Middle frontal gyrus (tissue), 1 donor: ENCODE measurements at regions not wholly inside any gene's neighbourhood (a gene's known extent, or its start where the extent isn't known, plus 50 kb on each side); places are given as distances from the start of the nearest gene placed in this dataset.

Experiments
- DNase-seq: peaks from one replicate; pipeline ENCODE4 v3.0.0-alpha.2; 2015; ENCODE audit warnings: low spot score; ENCODE audit errors: extremely low spot score

- DNase-seq = no peak
These were observed 166.5 kb upstream of the COL1A2 start for GRCh38 chr7:94228223-94228622.

DNA sequence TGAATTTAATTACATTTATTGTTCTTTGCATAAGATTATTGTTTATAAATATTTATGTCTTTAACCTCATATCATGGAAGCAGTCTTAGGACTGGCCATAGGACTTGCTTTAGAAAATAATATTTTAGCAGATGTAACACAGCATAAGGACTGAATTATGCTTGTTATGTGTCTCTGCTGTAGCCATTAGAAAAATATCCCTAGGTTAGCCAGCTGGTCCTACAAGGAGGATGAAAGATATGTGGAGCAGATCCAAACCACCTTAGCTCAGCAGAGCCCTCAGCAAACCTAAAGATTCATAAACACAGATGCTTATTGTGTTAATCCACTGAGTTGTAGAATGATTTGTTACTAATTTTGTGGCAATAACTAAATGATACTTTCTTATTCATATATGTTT is 166.0 kb upstream of the COL1A2 start:
- no peak for DNase-seq

GRCh38 chr7:94231305-94231704 is 163.4 kb upstream of the COL1A2 start:
- no peak for DNase-seq

GRCh38 chr7:94236960-94237359 is 157.7 kb upstream of the COL1A2 start:
- no peak for DNase-seq

GRCh38 chr7:94237417-94237816 is 157.3 kb upstream of the COL1A2 start:
- no peak for DNase-seq

DNA sequence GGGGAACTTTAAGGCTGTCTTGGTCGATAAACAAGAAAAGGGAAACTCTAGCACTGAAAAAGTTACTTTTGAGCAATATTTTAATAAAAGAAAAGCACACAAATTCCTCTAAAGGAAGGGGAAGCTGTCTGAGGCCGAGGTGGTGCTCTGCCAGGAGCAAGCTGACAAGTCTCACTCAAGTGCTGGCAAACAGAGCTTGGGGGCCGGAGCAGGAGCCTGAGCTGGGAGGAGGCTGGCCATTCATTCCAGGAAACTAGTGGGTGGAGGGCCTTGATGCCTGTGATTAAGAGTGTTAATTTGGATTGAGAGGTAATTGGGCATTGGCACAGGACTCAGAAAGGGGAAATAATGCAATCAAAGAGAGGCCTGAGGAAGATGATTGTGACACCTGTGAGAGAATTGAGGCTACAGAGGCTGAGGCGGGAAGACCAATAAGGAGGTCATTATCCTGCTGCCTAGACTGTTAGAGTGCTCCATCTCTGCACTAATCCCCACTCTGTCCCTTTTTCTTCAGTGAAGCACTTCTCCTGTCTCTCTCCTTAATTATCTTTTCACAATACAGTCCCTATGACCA is 154.9 kb upstream of the COL1A2 start:
- no peak for DNase-seq

- DNase-seq = no peak
These were observed 153.8 kb upstream of the COL1A2 start for GRCh38 chr7:94240902-94241301.

- no peak for DNase-seq
These were observed 153.2 kb upstream of the COL1A2 start for GRCh38 chr7:94241402-94241925.

GRCh38 chr7:94243066-94243711 is 151.5 kb upstream of the COL1A2 start:
- DNase-seq = no peak

DNA sequence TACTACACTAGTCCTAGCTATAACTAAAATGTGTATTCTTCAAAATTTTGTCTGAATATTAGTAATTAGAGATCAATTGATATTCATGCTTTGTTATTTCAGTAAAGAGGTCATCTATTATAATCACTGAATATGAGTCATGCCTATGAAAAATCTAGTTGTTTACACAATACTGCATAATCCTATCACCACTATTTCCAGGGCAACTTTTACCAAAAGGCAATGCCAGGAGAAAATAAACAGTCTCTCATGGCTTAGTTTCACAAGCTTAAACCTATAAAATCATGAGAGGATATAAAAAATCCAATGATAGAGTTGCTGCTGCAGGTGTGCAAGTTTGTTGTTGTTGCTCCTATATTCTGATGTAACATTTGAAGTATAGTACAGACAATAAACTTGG is 149.9 kb upstream of the COL1A2 start:
- no peak for DNase-seq

GRCh38 chr7:94245500-94245899 is 149.2 kb upstream of the COL1A2 start:
- no peak for DNase-seq

DNA sequence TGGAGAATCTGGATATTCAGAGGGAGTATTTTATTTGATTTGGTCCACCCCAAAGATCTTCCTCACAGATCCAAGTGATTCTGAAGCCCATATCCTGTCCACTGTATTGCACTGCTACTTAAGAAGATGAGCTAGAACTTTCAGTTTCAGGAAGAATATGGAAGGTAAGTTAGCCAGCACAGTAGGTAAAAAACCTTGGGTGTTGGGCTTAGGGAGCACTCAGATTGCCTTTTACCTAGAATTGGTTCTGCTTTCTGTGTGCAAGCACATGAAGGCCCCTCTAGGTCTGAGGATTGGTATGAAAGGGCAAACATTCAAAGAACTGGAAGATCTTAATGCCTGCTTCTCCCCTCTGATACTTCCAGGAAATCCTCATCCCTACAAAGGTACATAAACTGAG is 146.7 kb upstream of the COL1A2 start:
- no peak for DNase-seq

DNA sequence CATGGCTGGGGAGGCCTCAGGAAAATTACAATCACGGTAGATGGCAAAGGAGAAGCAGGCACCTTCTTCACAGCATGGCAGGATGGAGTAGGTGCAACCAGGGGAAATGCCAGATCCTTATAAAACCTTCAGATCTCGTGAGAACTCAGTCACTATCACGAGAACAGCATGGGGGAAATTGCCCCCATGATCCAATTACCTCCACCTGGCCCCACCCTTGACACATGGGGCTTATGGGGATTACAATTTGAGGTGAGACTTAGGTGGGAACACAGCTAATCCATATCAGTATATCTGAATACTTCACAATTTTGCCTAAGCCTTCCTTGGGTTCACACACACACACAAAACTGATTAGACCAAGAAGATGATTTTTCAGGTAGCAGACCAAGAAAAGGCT is 145.1 kb upstream of the COL1A2 start:
- no peak for DNase-seq

DNA sequence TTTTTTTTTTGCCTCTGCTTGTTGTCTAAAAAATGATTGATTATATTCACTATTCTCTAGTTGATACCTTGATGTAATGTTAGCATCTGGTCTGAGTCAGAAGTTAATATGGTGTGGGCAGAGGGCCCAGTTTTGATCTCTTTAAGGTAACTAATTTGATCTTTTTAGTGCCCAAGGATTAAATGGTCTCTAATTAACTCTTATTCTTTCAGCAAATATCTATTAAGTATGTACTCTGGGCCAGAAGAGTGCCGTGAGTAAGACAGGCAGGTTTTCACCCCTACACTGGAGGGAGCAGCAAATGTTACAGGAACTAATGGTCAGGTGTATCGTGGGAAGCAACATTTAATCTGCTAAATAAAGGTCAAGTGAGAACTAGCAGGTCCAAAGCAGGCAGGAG is 144.6 kb upstream of the COL1A2 start:
- no peak for DNase-seq

DNA sequence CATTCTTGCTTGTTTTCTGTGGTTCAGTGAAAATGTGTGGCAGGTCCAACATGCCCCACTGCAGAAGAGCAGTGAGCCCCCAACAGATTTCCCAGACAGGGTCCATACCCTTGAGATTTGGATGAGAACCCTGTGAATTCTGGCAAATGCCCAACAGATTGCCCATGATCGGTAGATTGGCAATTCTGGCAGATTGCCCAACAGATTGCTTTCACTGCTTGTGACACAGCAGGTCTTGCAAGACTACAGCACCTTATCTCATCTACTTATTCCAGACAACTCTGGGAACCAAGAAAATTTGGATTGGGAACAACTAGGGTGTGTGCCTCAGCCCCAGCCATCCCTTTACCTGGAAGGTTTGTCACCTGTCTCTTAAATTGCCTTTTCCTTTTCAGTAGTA is 143.7 kb upstream of the COL1A2 start:
- no peak for DNase-seq

DNA sequence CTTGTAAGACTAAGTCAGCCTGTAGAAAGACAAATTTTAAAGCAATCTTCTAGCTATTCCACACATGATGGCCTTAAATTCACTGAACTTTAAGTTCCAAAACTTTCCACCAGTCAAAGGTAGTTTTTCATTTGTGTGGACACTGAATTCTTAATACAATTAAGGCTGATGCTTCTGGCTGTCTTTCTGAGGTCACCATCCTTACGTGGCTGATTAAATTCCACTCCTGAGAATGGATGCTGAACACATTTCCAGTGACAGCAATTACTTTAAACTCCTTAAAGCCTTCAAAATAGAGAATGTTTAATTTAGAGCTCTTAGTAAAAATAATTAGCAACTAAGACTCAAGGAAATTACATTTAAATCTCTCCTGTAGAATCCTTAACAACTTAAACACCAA is 142.6 kb upstream of the COL1A2 start:
- DNase-seq = no peak

- DNase-seq = no peak
These were observed 141.7 kb upstream of the COL1A2 start for GRCh38 chr7:94252971-94253370.

DNA sequence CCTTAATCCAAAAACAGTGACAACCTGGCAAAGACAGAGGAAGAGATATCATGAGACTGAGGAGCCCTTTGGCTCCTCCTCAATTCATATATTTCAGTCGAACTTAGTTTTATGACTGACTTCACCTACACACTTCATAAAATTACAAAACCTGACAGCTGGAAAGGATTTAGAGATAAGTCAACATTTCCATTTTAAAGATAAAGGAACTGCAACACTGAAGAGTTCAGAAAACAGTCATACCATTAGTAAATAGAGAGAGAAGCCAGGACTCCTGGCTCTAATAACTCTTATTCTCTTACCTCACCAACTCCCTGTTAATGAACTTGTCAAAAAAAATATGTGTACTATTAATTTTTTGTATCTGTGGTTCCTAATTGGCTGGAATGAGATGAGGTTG is 141.0 kb upstream of the COL1A2 start:
- DNase-seq = no peak

DNA sequence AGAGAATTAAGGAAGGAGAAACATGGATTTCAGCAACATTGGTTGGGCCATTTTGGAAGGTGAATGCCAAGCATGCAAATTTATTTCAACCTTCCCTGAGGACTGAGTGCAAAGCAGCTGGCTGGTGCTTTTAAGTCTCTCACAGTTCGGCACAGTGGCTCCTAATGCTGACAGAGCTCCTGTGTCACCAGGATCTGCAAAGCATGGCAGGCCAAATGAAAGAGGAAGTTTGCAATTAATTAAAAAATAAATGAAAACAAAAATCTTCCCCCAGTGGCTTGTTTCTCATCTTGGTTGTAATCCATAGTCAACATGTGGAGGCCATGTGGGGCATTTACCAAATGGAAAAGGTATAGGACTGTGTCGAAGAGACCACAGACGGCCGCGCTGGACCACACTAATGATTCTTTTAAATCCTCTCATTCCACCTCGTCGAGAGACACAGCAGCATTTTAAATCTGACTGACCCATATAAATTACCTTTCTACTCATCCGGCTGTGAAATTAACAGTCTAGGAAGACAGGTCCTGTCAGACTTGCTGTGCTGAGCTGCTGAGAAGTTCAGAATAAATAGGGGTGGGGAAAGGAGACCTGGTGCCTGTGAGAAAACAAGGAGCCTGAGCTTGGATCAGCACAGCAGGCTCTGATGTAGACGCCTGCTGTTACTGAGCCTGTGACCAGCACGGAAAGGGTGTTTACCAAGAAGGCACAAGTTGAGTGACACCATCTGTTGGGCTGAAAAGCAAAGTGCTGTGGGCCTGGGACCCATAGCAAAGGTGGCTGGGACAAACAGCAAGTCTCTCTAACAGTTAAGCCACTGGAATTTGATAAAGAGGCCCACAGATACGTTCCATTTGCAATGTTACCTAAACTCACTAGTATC is 136.0 kb upstream of the COL1A2 start:
- no peak for DNase-seq

GRCh38 chr7:94261067-94261466 is 133.6 kb upstream of the COL1A2 start:
- no peak for DNase-seq

DNA sequence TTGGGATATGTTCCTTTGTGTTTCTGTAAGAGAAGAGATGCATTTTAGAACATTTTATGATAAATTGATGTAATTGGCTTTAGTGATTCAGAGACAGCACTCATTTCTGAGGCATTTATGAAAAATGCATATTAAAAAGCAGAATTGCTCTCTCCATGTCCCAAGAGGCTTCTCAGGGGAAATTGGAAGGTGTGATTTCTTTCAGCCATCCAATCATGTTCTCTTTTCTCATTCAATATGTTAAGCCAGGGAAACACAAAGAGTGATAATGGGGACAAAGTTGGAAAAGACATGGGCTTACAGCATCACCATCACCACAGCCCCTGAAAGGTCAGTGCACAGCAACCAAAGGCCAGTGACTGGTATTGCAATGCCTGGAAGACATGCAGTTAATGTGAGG is 129.9 kb upstream of the COL1A2 start:
- DNase-seq = no peak

GRCh38 chr7:94265456-94265855 is 129.2 kb upstream of the COL1A2 start:
- no peak for DNase-seq
